OCI-LY1 (cell line): ENCODE measurements at regions not wholly inside any gene's neighbourhood (a gene's known extent, or its start where the extent isn't known, plus 50 kb on each side); places are given as distances from the start of the nearest gene placed in this dataset.

ENCODE experiments used
- H2AFZ ChIP-seq: fragments of 200-600 bp; sonication (generic), shearing (Covaris generic); 2 replicates; pipeline ENCODE4 v1.6.0; 2014; ENCODE audit warnings: antibody characterized with exemption, mild to moderate bottlenecking, low read length
- H3F3A ChIP-seq: fragments of 200-600 bp; sonication (generic), shearing (Covaris generic); 2 replicates; pipeline ENCODE4 v1.6.0; 2014; ENCODE audit warnings: mild to moderate bottlenecking, antibody characterized with exemption, low read length, moderate library complexity; ENCODE audit not compliant: insufficient read depth
- H3K27ac ChIP-seq: fragments of 200-600 bp; sonication (generic); 2 replicates; pipeline ENCODE4 v1.5.1; 2014; ENCODE audit warnings: low read length, mixed run types, mild to moderate bottlenecking, low read depth; ENCODE audit not compliant: poor library complexity, severe bottlenecking
- H3K27me3 ChIP-seq: fragments of 200-600 bp; sonication (generic); 2 replicates; pipeline ENCODE4 v1.6.0; 2014; ENCODE audit warnings: antibody characterized with exemption, mild to moderate bottlenecking, low read length, moderate library complexity; ENCODE audit not compliant: insufficient read depth
- H3K36me3 ChIP-seq: fragments of 200-600 bp; sonication (generic); 2 replicates; pipeline ENCODE4 v1.6.1; 2014; ENCODE audit warnings: mild to moderate bottlenecking, antibody characterized with exemption, low read length, moderate library complexity, mixed read lengths; ENCODE audit not compliant: insufficient read depth
- H3K4me1 ChIP-seq: fragments of 200-600 bp; sonication (generic); 2 replicates; pipeline ENCODE4 v1.5.1; 2014; ENCODE audit warnings: mild to moderate bottlenecking, low read length, moderate library complexity; ENCODE audit not compliant: insufficient read depth, severe bottlenecking
- H3K4me2 ChIP-seq: fragments of 200-600 bp; sonication (generic), shearing (Covaris generic); 2 replicates; pipeline ENCODE4 v1.6.1; 2014; ENCODE audit warnings: low read length
- H3K4me3 ChIP-seq: fragments of 200-600 bp; sonication (generic); 2 replicates; pipeline ENCODE4 v1.5.1; 2014; ENCODE audit warnings: low read length, low read depth, mild to moderate bottlenecking, mixed read lengths; ENCODE audit not compliant: poor library complexity, severe bottlenecking
- H3K79me2 ChIP-seq: fragments of 200-600 bp; shearing (Covaris generic); 2 replicates; pipeline ENCODE4 v1.6.1; 2016; ENCODE audit warnings: mixed run types, low read length, mixed read lengths; ENCODE audit not compliant: insufficient read depth
- H3K9ac ChIP-seq: fragments of 200-600 bp; sonication (generic), shearing (Covaris generic); 2 replicates; pipeline ENCODE4 v1.6.1; 2014; ENCODE audit warnings: mild to moderate bottlenecking, low read length, mixed read lengths
- H3K9me2 ChIP-seq: fragments of 200-600 bp; sonication (generic), shearing (Covaris generic); 2 replicates; pipeline ENCODE4 v1.6.1; 2014; ENCODE audit warnings: low read depth, mild to moderate bottlenecking, low read length, mixed read lengths
- H3K9me3 ChIP-seq: fragments of 200-600 bp; shearing (Covaris generic); 2 replicates; pipeline ENCODE4 v1.6.1; 2014; ENCODE audit warnings: low read length, mixed read lengths
- H4K20me1 ChIP-seq: fragments of 200-600 bp; sonication (generic), shearing (Covaris generic); 2 replicates; pipeline ENCODE4 v1.6.0; 2016; ENCODE audit warnings: mild to moderate bottlenecking, low read length; ENCODE audit not compliant: insufficient read depth
- EZH2 ChIP-seq: fragments of 200-600 bp; sonication (generic), shearing (Covaris generic); IDR thresholded peaks from 2 replicates; pipeline ENCODE4 v1.8.0; 2017; ENCODE audit warnings: borderline replicate concordance, mixed run types, mild to moderate bottlenecking, antibody characterized with exemption, low read length, moderate library complexity, mixed read lengths
- TF ChIP-seq, protein P1 (sequence below): fragments of 200-600 bp; sonication (generic), shearing (Covaris generic); IDR thresholded peaks from 2 replicates; pipeline ENCODE4 v1.5.1; 2017; ENCODE audit warnings: mild to moderate bottlenecking, antibody characterized with exemption, low read length, moderate library complexity, mixed read lengths

DNA sequence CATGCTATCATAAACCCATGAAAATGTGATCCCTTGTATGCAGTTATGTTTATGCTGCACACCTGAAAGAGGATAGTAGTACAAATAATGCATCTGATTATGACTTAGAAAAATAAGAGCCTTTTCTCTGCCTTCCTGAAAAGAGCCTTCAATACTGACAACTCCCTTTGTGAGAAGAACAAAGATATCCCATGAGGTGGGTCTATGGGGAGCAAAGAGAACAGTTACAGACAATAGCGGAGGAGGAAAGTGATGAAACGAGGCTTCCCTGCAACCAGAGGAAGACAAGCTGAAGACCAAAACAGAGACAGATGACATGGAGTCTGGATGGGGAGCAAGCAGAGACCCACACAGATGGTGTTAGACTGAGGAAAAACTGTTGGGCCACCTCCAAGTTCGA is 598.3 kb upstream of the PLXNA2 start:
- H3F3A ChIP-seq: no peaks in the 10 kb centered on the region
- H3K4me2 ChIP-seq: no peak overlapping the region
- H3K9me2 ChIP-seq: no peaks in the 10 kb centered on the region
- TF ChIP-seq, protein P1, sequence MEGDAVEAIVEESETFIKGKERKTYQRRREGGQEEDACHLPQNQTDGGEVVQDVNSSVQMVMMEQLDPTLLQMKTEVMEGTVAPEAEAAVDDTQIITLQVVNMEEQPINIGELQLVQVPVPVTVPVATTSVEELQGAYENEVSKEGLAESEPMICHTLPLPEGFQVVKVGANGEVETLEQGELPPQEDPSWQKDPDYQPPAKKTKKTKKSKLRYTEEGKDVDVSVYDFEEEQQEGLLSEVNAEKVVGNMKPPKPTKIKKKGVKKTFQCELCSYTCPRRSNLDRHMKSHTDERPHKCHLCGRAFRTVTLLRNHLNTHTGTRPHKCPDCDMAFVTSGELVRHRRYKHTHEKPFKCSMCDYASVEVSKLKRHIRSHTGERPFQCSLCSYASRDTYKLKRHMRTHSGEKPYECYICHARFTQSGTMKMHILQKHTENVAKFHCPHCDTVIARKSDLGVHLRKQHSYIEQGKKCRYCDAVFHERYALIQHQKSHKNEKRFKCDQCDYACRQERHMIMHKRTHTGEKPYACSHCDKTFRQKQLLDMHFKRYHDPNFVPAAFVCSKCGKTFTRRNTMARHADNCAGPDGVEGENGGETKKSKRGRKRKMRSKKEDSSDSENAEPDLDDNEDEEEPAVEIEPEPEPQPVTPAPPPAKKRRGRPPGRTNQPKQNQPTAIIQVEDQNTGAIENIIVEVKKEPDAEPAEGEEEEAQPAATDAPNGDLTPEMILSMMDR: no peak
- no peak for TF ChIP-seq EZH2
- H3K79me2 ChIP-seq: no peaks in the 10 kb centered on the region
- no peaks in the 10 kb centered on the region for H3K27me3 ChIP-seq
- H3K9ac ChIP-seq: no peak overlapping the region
- no peak overlapping the region for H3K4me3 ChIP-seq
- no peaks in the 10 kb centered on the region for H4K20me1 ChIP-seq
- H3K9me3 ChIP-seq: no peaks in the 10 kb centered on the region
- no peak overlapping the region for H3K27ac ChIP-seq
- H3K4me1 ChIP-seq: no peaks in the 10 kb centered on the region
- no peak overlapping the region for H2AFZ ChIP-seq
- no peaks in the 10 kb centered on the region for H3K36me3 ChIP-seq

DNA sequence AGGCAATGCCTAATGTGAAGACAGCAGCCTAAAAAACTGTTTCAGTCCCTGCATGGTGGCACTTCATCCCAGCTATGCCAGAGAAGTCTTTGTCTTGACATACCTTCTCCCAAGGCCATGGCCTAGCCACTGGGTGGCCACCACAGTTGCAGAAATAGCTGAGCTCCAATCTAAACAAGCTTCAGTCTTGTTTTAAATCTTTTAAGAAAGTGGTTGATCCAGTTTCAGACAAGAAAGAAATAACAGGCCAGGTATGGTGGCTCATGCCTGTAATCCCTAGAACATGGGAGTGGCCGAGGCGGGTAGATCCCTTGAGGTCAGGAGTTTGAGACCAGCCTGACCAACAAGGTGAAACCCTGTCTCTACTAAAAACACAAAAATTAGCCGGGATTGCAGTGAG is 600.0 kb upstream of the PLXNA2 start:
- Histone ChIP-seq H3K9ac (no peak overlapping the region), H3K4me2 (no peak overlapping the region), H3K27me3 (no peaks in the 10 kb centered on the region), H3K9me2 (no peaks in the 10 kb centered on the region), H3K79me2 (no peaks in the 10 kb centered on the region), H3K9me3 (no peaks in the 10 kb centered on the region), H3K36me3 (no peaks in the 10 kb centered on the region), H3K4me3 (no peak overlapping the region), H3K27ac (no peak overlapping the region), H2AFZ (no peak overlapping the region), H4K20me1 (no peaks in the 10 kb centered on the region), H3F3A (no peaks in the 10 kb centered on the region), H3K4me1 (no peaks in the 10 kb centered on the region)
- TF ChIP-seq, protein P1: no peak
- TF ChIP-seq EZH2: no peak

DNA sequence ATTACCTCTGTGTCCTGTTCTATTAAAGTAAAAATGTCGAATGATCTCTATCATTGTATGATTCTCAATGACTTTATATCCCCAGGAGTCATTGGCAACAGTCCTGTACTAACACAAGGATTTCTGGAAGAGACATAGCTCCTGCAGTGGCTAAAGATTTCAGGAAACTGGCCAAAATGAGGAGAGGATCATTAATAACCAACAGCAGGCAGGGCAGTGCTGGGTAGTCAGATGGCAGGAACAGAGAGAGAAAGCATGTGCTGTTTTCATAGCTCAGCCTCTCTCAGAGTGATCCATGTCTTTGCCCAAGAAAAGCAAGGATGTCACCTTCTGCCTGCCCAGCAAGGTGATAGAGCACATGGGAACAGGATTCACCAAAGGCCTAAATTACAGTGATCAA is 604.7 kb upstream of the PLXNA2 start:
- no peak for TF ChIP-seq EZH2
- TF ChIP-seq, protein P1: no peak
- no peaks in the 10 kb centered on the region for H3K27me3 ChIP-seq
- no peaks in the 10 kb centered on the region for H3K9me3 ChIP-seq
- H4K20me1 ChIP-seq: no peaks in the 10 kb centered on the region
- H3K4me3 ChIP-seq: no peak overlapping the region
- H2AFZ ChIP-seq: no peak overlapping the region
- no peak overlapping the region for H3K9ac ChIP-seq
- H3K79me2 ChIP-seq: no peaks in the 10 kb centered on the region
- H3K27ac ChIP-seq: no peak overlapping the region
- no peaks in the 10 kb centered on the region for H3K4me1 ChIP-seq
- H3K9me2 ChIP-seq: no peaks in the 10 kb centered on the region
- H3K36me3 ChIP-seq: no peaks in the 10 kb centered on the region
- H3K4me2 ChIP-seq: no peak overlapping the region
- H3F3A ChIP-seq: no peaks in the 10 kb centered on the region
